Loucy (cell line): ENCODE measurements at regions not wholly inside any gene's neighbourhood (a gene's known extent, or its start where the extent isn't known, plus 50 kb on each side); places are given as distances from the start of the nearest gene placed in this dataset.

Experiments
- H2AFZ ChIP-seq: fragments of 200-600 bp; sonication (generic); 2 replicates; pipeline ENCODE4 v1.6.0; 2016; ENCODE audit warnings: antibody characterized with exemption, mild to moderate bottlenecking, low read length, moderate library complexity
- H3F3A ChIP-seq: fragments of 200-600 bp; 2 replicates; pipeline ENCODE4 v1.6.0; 2016; ENCODE audit warnings: antibody characterized with exemption, low read depth, mild to moderate bottlenecking
- H3K27me3 ChIP-seq: fragments of 200-600 bp; sonication (generic); 2 replicates; pipeline ENCODE4 v1.6.1; 2014; ENCODE audit warnings: low read length, mild to moderate bottlenecking; ENCODE audit not compliant: insufficient read depth, poor library complexity, severe bottlenecking
- H3K36me3 ChIP-seq: fragments of 200-600 bp; sonication (generic); 2 replicates; pipeline ENCODE4 v1.6.1; 2016; ENCODE audit warnings: low read length; ENCODE audit not compliant: insufficient read depth
- H3K4me1 ChIP-seq: fragments of 200-600 bp; sonication (generic); 2 replicates; pipeline ENCODE4 v1.5.1; 2014; ENCODE audit warnings: low read length, mild to moderate bottlenecking; ENCODE audit not compliant: insufficient read depth, poor library complexity, severe bottlenecking
- H3K4me2 ChIP-seq: fragments of 200-600 bp; sonication (generic); 2 replicates; pipeline ENCODE4 v1.6.0; 2014; ENCODE audit warnings: antibody characterized with exemption, low read length, low read depth, mild to moderate bottlenecking; ENCODE audit not compliant: poor library complexity, severe bottlenecking
- H3K4me3 ChIP-seq: fragments of 200-600 bp; sonication (generic); 2 replicates; pipeline ENCODE4 v1.5.1; 2014; ENCODE audit warnings: low read length, mild to moderate bottlenecking, mixed read lengths; ENCODE audit not compliant: poor library complexity, severe bottlenecking
- H3K79me2 ChIP-seq: fragments of 200-600 bp; sonication (generic); 2 replicates; pipeline ENCODE4 v1.6.1; 2014; ENCODE audit warnings: low read length; ENCODE audit not compliant: insufficient read depth
- H3K9ac ChIP-seq: fragments of 200-600 bp; sonication (generic); 2 replicates; pipeline ENCODE4 v1.6.0; 2014; ENCODE audit warnings: mild to moderate bottlenecking, low read depth, low read length, moderate library complexity; ENCODE audit not compliant: poor library complexity, severe bottlenecking
- H3K9me2 ChIP-seq: fragments of 200-600 bp; sonication (generic); replicated peaks from 2 replicates; pipeline ENCODE4 v1.6.1; 2016; ENCODE audit warnings: low read depth, low read length, mixed read lengths
- H3K9me3 ChIP-seq: fragments of 200-600 bp; sonication (generic); 2 replicates; pipeline ENCODE4 v1.6.1; 2014; ENCODE audit warnings: mild to moderate bottlenecking, antibody characterized with exemption, low read length, low read depth; ENCODE audit not compliant: insufficient read depth
- H4K20me1 ChIP-seq: fragments of 200-600 bp; sonication (generic); 2 replicates; pipeline ENCODE4 v1.6.0; 2014; ENCODE audit warnings: antibody characterized with exemption, low read length, mild to moderate bottlenecking; ENCODE audit not compliant: insufficient read depth, poor library complexity, severe bottlenecking
- CTCF ChIP-seq: fragments of 200-600 bp; sonication (generic); conservative IDR thresholded peaks from 2 replicates; pipeline ENCODE4 v1.5.1; 2014; ENCODE audit warnings: mild to moderate bottlenecking, antibody characterized with exemption, low read length
- EZH2phosphoT487 ChIP-seq: fragments of 200-600 bp; IDR thresholded peaks from 2 replicates; pipeline ENCODE4 v1.6.1; 2018; ENCODE audit warnings: antibody characterized with exemption, mild to moderate bottlenecking, moderate library complexity, borderline replicate concordance

DNA sequence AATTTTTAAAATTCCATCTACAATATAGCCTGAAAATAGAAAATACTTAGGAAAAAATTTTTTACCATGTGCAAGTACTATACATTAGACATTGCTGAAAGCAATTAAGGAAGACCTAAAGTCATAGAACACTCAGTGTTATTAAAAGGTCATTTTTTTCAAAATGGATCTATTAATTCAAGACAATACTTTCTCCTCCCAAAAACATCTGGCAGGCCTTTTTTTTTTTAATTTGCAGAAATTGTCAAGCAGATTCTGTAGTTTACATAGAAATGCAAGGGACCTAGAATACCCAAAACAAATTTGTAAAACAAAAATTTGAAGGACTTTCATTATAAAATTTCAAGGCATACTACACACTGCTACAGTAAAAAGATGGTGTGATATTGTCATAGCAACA lies 238.4 kb upstream of the VEPH1 start:
- Histone ChIP-seq H4K20me1 (no peaks in the 10 kb centered on the region), H3F3A (no peaks in the 10 kb centered on the region), H3K9ac (no peak overlapping the region), H3K27me3 (no peaks in the 10 kb centered on the region), H3K36me3 (no peaks in the 10 kb centered on the region), H2AFZ (no peak overlapping the region), H3K4me3 (no peak overlapping the region), H3K9me2 (0 out of 2 replicates have a peak, but pooled peaks cover 3% of the 10 kb centered on the region), H3K9me3 (no peaks in the 10 kb centered on the region), H3K79me2 (no peaks in the 10 kb centered on the region), H3K4me2 (no peak overlapping the region), H3K4me1 (no peaks in the 10 kb centered on the region)
- TF ChIP-seq EZH2phosphoT487 (no peak), CTCF (no peak)

GRCh38 chr3:157738441-157738840 lies 235.2 kb upstream of the VEPH1 start:
- H4K20me1 ChIP-seq, result no peaks in the 10 kb centered on the region
- no peak overlapping the region for H3K4me2 ChIP-seq
- no peaks in the 10 kb centered on the region for H3K36me3 ChIP-seq
- no peak overlapping the region for H3K9ac ChIP-seq
- H3K4me1 ChIP-seq, result no peaks in the 10 kb centered on the region
- 0 out of 2 replicates have a peak, but pooled peaks cover 3% of the 10 kb centered on the region for H3K9me2 ChIP-seq
- H3K27me3 ChIP-seq, result no peaks in the 10 kb centered on the region
- H3K79me2 ChIP-seq, result no peaks in the 10 kb centered on the region
- TF ChIP-seq EZH2phosphoT487 (no peak), CTCF (no peak)
- no peaks in the 10 kb centered on the region for H3K9me3 ChIP-seq
- H2AFZ ChIP-seq, result no peak overlapping the region
- H3F3A ChIP-seq, result no peaks in the 10 kb centered on the region
- H3K4me3 ChIP-seq, result no peak overlapping the region

- no peak overlapping the region for H3K9ac ChIP-seq
- no peak overlapping the region for H3K4me3 ChIP-seq
- H3K9me3 ChIP-seq, result no peaks in the 10 kb centered on the region
- H3K4me1 ChIP-seq, result no peaks in the 10 kb centered on the region
- no peak overlapping the region for H3K4me2 ChIP-seq
- H3K36me3 ChIP-seq, result no peaks in the 10 kb centered on the region
- H3K27me3 ChIP-seq, result no peaks in the 10 kb centered on the region
- H4K20me1 ChIP-seq, result no peaks in the 10 kb centered on the region
- no peaks in the 10 kb centered on the region for H3F3A ChIP-seq
- no peak overlapping the region for H2AFZ ChIP-seq
- H3K79me2 ChIP-seq, result no peaks in the 10 kb centered on the region
- no peak for TF ChIP-seq EZH2phosphoT487
- no peak for TF ChIP-seq CTCF
- H3K9me2 ChIP-seq, result no peaks in the 10 kb centered on the region
These were observed 215.6 kb upstream of the VEPH1 start for GRCh38 chr3:157718800-157719199.
